ENCODE measurements at regions not wholly inside any gene's neighbourhood (a gene's known extent, or its start where the extent isn't known, plus 50 kb on each side); places are given as distances from the start of the nearest gene placed in this dataset.

DNA sequence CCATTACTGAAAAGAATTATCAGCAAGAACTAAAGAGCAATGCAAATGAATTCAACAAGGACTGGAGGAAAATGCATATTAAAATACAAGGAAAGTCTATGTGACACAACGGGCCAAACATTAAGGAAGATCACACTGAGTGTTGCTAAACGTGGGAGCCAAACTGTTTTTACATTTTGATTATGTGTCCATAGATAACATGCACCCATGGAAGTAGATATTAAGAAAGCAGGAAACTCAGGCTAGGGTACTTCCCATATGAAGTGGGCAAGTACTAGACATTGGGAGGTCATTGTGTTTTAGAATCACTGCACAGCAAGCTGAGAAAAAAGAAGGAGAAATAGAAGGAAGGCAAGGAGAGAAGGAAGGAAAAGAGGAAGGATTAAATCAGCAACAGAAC lies 161.8 kb downstream of the KCTD12 start:
- TF ChIP-seq, protein P1, sequence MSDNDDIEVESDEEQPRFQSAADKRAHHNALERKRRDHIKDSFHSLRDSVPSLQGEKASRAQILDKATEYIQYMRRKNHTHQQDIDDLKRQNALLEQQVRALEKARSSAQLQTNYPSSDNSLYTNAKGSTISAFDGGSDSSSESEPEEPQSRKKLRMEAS (IDR thresholded peaks at IDR 0.05; ENCODE audit: low read depth, low read length): no peak
- TF ChIP-seq, protein P2, sequence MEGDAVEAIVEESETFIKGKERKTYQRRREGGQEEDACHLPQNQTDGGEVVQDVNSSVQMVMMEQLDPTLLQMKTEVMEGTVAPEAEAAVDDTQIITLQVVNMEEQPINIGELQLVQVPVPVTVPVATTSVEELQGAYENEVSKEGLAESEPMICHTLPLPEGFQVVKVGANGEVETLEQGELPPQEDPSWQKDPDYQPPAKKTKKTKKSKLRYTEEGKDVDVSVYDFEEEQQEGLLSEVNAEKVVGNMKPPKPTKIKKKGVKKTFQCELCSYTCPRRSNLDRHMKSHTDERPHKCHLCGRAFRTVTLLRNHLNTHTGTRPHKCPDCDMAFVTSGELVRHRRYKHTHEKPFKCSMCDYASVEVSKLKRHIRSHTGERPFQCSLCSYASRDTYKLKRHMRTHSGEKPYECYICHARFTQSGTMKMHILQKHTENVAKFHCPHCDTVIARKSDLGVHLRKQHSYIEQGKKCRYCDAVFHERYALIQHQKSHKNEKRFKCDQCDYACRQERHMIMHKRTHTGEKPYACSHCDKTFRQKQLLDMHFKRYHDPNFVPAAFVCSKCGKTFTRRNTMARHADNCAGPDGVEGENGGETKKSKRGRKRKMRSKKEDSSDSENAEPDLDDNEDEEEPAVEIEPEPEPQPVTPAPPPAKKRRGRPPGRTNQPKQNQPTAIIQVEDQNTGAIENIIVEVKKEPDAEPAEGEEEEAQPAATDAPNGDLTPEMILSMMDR (IDR thresholded peaks at IDR 0.05; ENCODE audit: low read depth, low read length): no peak
